ENCODE measurements at regions not wholly inside any gene's neighbourhood (a gene's known extent, or its start where the extent isn't known, plus 50 kb on each side); places are given as distances from the start of the nearest gene placed in this dataset.

DNA sequence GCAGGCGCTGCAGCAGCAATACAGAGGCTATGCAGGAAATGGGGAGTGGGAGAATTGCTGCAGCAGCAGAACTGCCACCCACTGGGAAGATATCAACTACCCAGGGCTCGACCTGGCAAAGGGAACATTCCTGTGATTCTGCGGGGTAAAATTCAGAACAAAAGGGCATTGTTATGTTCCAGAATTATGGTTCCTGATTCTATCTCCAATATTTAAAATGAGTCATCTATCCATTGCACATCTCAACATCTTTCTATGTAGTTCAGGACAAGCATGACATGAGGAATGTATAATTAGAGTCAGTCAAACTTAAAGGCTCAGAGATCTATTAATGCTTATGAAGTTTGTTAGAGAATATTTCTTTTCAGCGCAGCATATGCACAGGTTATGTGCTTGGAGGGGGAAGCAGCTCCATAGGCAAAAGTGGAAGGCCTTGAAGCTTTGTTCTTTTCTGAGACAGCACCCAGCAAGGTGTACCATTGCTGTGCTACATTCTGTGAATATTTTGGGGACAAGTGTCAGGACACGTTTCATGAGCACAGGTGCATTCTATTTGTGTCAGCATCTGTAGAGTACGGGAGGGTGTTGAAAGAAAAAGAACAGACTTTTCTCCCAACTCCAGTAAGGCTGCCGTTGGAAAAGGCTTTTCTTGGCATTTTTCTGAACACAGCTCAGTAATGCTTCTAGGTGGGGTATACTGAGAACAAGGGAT is 395.6 kb upstream of the MPDZ start:
- no peaks in the 10 kb centered on the region for H3K4me1 ChIP-seq (ENCODE audit: low read depth, poor library complexity, severe bottlenecking)
- no peaks in the 10 kb centered on the region for H3K79me2 ChIP-seq (ENCODE audit: insufficient read depth, low read depth)
- H3K9ac ChIP-seq: no peak overlapping the region
- H3K4me2 ChIP-seq: no peak overlapping the region
- H3K27me3 ChIP-seq (ENCODE audit: insufficient read depth, low read depth): no peaks in the 10 kb centered on the region
- H2AFZ ChIP-seq (ENCODE audit: low read depth): no peak overlapping the region
- TF ChIP-seq, protein P1, sequence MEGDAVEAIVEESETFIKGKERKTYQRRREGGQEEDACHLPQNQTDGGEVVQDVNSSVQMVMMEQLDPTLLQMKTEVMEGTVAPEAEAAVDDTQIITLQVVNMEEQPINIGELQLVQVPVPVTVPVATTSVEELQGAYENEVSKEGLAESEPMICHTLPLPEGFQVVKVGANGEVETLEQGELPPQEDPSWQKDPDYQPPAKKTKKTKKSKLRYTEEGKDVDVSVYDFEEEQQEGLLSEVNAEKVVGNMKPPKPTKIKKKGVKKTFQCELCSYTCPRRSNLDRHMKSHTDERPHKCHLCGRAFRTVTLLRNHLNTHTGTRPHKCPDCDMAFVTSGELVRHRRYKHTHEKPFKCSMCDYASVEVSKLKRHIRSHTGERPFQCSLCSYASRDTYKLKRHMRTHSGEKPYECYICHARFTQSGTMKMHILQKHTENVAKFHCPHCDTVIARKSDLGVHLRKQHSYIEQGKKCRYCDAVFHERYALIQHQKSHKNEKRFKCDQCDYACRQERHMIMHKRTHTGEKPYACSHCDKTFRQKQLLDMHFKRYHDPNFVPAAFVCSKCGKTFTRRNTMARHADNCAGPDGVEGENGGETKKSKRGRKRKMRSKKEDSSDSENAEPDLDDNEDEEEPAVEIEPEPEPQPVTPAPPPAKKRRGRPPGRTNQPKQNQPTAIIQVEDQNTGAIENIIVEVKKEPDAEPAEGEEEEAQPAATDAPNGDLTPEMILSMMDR (conservative IDR thresholded peaks at IDR 0.05; ENCODE audit: low read depth, low read length): no peak
- no peak overlapping the region for H3K27ac ChIP-seq
- H3K36me3 ChIP-seq (ENCODE audit: insufficient read depth): no peaks in the 10 kb centered on the region
- no peak overlapping the region for H3K4me3 ChIP-seq (IDR thresholded peaks at IDR 0.05; ENCODE audit: insufficient read depth, low read depth, low read length)
- H4K20me1 ChIP-seq (ENCODE audit: insufficient read depth): no peaks in the 10 kb centered on the region

DNA sequence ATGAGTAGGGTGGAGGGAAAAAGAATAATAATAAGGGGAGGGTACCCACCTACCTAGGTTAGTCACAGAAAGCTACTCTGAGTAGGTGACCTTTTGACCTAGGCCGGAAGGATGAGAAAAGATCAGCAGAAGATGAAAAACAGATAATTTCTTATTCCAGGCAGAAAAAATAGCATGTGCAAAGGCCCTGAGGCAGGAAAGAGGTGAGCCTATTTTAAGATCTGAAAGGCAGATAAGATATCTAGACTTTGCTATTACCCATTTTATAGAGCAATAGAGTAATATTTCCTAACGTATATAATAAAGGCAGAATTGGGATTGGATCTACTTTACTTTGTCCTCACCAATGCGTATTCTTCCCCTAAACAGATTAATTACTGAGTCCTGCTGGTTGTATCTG is 393.9 kb upstream of the MPDZ start:
- no peaks in the 10 kb centered on the region for H3K79me2 ChIP-seq (ENCODE audit: insufficient read depth, low read depth)
- no peaks in the 10 kb centered on the region for H3K4me1 ChIP-seq (ENCODE audit: low read depth, poor library complexity, severe bottlenecking)
- no peak overlapping the region for H3K4me3 ChIP-seq (IDR thresholded peaks at IDR 0.05; ENCODE audit: insufficient read depth, low read depth, low read length)
- no peak overlapping the region for H3K4me2 ChIP-seq
- H4K20me1 ChIP-seq (ENCODE audit: insufficient read depth): no peaks in the 10 kb centered on the region
- no peaks in the 10 kb centered on the region for H3K36me3 ChIP-seq (ENCODE audit: insufficient read depth)
- H3K9ac ChIP-seq: no peak overlapping the region
- H3K27ac ChIP-seq: no peak overlapping the region
- TF ChIP-seq, protein P1 (conservative IDR thresholded peaks at IDR 0.05; ENCODE audit: low read depth, low read length): no peak
- H3K27me3 ChIP-seq (ENCODE audit: insufficient read depth, low read depth): no peaks in the 10 kb centered on the region
- H2AFZ ChIP-seq (ENCODE audit: low read depth): no peak overlapping the region

DNA sequence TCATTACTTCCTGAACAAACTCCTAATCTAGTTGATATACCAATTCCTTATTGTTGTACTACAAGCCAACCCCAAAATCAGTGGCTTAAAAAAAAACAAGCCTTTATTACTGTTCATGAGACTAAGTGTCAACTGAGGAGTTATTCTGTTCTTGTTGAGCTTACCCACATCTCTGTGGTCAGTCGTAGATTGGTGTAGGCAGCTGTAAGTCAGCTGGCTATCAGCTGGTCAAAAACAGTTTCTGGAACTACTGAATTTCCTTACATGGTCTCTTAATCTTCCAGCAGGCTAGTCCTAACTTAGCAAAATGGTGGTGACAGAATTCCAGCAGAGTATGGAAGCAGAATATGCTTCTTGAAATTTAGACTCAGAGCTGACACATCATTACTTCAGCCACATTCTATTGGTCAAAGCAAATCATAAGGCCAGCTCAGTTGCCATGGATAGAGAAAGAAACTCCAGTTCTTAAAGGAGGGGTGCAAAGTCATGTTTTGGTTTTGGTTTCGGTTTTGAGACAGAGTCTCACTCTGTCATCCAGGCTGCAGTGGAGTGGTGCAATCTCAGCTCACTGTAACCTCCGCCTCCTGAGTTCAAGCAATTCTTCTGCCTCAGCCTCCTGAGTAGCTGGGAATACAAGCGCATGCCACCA is 386.1 kb upstream of the MPDZ start:
- no peak overlapping the region for H3K4me3 ChIP-seq (IDR thresholded peaks at IDR 0.05; ENCODE audit: insufficient read depth, low read depth, low read length)

GRCh38 chr9:13661014-13661413 is 381.5 kb upstream of the MPDZ start:
- Histone ChIP-seq H3K79me2 (ENCODE audit: insufficient read depth, low read depth) (no peaks in the 10 kb centered on the region), H3K27ac (no peak overlapping the region), H4K20me1 (ENCODE audit: insufficient read depth) (no peaks in the 10 kb centered on the region), H3K9ac (no peak overlapping the region), H3K4me3 (IDR thresholded peaks at IDR 0.05; ENCODE audit: insufficient read depth, low read depth, low read length) (no peak overlapping the region), H3K27me3 (ENCODE audit: insufficient read depth, low read depth) (no peaks in the 10 kb centered on the region), H3K36me3 (ENCODE audit: insufficient read depth) (no peaks in the 10 kb centered on the region), H2AFZ (ENCODE audit: low read depth) (peak overlapping the region; percentile 64), H3K4me1 (ENCODE audit: low read depth, poor library complexity, severe bottlenecking) (peaks cover 6% of the 10 kb centered on the region), H3K4me2 (peak overlapping the region; percentile 55)
- TF ChIP-seq, protein P1 (conservative IDR thresholded peaks at IDR 0.05; ENCODE audit: low read depth, low read length): no peak

More for the DNA sequence above, 386.1 kb upstream of the MPDZ start:
- H3K27me3 ChIP-seq (ENCODE audit: insufficient read depth, low read depth): no peaks in the 10 kb centered on the region
- no peak overlapping the region for H2AFZ ChIP-seq (ENCODE audit: low read depth)
- H4K20me1 ChIP-seq (ENCODE audit: insufficient read depth): no peaks in the 10 kb centered on the region
- H3K4me2 ChIP-seq: peak overlapping the region; percentile 24; the same call in 1 of the 2 replicates
- H3K4me1 ChIP-seq (ENCODE audit: low read depth, poor library complexity, severe bottlenecking): peaks cover 6% of the 10 kb centered on the region
- TF ChIP-seq, protein P1 (conservative IDR thresholded peaks at IDR 0.05; ENCODE audit: low read depth, low read length): no peak
- no peak overlapping the region for H3K9ac ChIP-seq
- no peaks in the 10 kb centered on the region for H3K79me2 ChIP-seq (ENCODE audit: insufficient read depth, low read depth)
- H3K36me3 ChIP-seq (ENCODE audit: insufficient read depth): no peaks in the 10 kb centered on the region
- H3K27ac ChIP-seq: no peak overlapping the region

Data from KMS-11 (cell line).